ENCODE measurements at regions not wholly inside any gene's neighbourhood (a gene's known extent, or its start where the extent isn't known, plus 50 kb on each side); places are given as distances from the start of the nearest gene placed in this dataset.

DNA sequence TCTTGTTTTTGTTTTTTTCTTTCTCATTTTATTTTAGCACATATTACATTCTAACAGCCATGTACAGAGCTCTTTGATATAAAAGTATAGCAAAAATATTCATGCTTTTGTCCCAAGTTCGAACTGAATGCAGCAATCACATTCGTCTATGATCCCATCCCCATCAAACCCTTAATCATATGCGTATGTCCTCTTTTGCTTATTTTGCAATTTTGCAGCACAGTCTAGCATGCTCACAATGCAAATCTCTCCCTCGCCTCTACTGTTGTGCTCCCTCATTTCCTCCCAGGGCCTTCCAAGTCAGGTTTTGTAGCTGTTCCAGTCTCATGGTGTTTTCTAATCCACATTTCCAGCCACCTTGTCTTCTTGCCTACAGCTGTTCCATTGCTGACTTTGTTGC is 144.6 kb upstream of the VEPH1 start:
- no peak for TF ChIP-seq CTCF (IDR thresholded peaks at IDR 0.05)
- no peak for TF ChIP-seq POLR2A (IDR thresholded peaks at IDR 0.05)
